ENCODE measurements at regions not wholly inside any gene's neighbourhood (a gene's known extent, or its start where the extent isn't known, plus 50 kb on each side); places are given as distances from the start of the nearest gene placed in this dataset.
A peak's percentile ranks its signal among the peaks of the same experiment; 100 is the strongest.
"Not testable (repeated sequence)": the region's sequence is repeated elsewhere in the genome, so short reads cannot be mapped to it uniquely, and the experiment has no call there.

- H3K27me3 ChIP-seq = no peaks in the 10 kb centered on the region
- WGBS, 2 donors (ENCODE audit: low coverage in 1 of 2) = 11 to 20% methylated on average over 1 of the region's 1 CpG
- no peaks in the 10 kb centered on the region for H3K36me3 ChIP-seq
- H3K4me1 ChIP-seq = peaks cover 0 to 6% (median 0%) of the 10 kb centered on the region in 3 donors
- peak overlapping the region in 3 of 4 donors; percentile 16 to 57 (median 55) for H3K27ac ChIP-seq
- no peak overlapping the region for H3K4me3 ChIP-seq
- peak; percentile 62 for ATAC-seq
- no peaks in the 10 kb centered on the region for H3K9me3 ChIP-seq
- TF ChIP-seq EP300 (IDR thresholded peaks at IDR 0.05) (no peak), POLR2AphosphoS5 (IDR thresholded peaks at IDR 0.05) (no peak), POLR2A (IDR thresholded peaks at IDR 0.05) (no peak)
- TF ChIP-seq, protein P1, sequence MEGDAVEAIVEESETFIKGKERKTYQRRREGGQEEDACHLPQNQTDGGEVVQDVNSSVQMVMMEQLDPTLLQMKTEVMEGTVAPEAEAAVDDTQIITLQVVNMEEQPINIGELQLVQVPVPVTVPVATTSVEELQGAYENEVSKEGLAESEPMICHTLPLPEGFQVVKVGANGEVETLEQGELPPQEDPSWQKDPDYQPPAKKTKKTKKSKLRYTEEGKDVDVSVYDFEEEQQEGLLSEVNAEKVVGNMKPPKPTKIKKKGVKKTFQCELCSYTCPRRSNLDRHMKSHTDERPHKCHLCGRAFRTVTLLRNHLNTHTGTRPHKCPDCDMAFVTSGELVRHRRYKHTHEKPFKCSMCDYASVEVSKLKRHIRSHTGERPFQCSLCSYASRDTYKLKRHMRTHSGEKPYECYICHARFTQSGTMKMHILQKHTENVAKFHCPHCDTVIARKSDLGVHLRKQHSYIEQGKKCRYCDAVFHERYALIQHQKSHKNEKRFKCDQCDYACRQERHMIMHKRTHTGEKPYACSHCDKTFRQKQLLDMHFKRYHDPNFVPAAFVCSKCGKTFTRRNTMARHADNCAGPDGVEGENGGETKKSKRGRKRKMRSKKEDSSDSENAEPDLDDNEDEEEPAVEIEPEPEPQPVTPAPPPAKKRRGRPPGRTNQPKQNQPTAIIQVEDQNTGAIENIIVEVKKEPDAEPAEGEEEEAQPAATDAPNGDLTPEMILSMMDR (IDR thresholded peaks at IDR 0.05) = no peak
Observed at GRCh38 chr6:148629181-148629580, 117.6 kb upstream of the UST start.

DNA sequence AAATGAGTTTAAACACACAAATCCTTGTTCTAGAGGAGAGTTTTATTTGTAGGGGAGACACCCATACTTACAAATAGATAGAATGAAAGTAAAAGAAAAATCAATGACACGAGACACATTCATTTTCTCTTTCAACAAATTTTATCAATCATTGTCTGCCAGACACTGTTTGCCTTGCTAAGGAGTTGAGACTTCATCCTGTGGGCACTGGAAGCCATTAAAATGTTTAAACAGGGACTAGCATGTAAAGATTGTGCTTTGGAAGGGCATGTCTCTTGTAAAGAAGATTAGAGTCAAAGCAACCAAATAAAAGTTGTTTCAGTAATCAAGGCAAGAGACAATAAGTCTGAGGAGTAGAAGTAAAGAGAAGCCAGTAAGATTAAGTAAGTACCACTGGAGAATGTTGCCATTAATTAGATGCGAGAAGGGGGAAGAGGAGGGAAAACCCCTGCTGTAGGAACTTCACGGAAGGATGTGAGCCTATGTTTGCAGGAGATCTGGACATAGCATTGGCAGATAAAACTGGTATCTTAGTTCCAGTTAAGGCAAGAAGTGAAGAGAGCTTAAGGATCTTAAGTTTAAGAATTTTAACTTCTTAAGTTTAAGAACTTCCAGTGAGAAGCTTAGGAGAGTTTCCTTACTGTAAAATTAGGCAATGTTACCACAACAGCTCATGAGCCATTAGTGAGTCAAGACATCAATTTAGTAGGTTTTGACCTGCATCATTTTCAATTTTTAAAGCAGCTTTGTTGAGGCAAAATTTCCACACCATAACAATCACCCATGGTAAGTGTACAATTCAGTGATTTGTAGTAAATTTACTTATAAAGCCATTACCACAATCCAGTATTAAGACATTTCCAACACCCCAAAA lies 117.0 kb upstream of the UST start:
- TF ChIP-seq EP300 (IDR thresholded peaks at IDR 0.05) (no peak), POLR2AphosphoS5 (IDR thresholded peaks at IDR 0.05) (no peak), POLR2A (IDR thresholded peaks at IDR 0.05) (no peak)
- TF ChIP-seq, protein P1 (IDR thresholded peaks at IDR 0.05) = no peak
- Histone ChIP-seq H3K27me3 (no peaks in the 10 kb centered on the region), H3K4me3 (no peak overlapping the region), H3K27ac (no peak overlapping the region), H3K4me1 (peaks cover 0 to 5% (median 0%) of the 10 kb centered on the region in 3 donors), H3K36me3 (no peaks in the 10 kb centered on the region), H3K9me3 (no peaks in the 10 kb centered on the region)
- no peak for ATAC-seq
- 75 to 91% methylated on average over 3 of the region's 3 CpGs for WGBS, 2 donors (ENCODE audit: low coverage in 1 of 2)

DNA sequence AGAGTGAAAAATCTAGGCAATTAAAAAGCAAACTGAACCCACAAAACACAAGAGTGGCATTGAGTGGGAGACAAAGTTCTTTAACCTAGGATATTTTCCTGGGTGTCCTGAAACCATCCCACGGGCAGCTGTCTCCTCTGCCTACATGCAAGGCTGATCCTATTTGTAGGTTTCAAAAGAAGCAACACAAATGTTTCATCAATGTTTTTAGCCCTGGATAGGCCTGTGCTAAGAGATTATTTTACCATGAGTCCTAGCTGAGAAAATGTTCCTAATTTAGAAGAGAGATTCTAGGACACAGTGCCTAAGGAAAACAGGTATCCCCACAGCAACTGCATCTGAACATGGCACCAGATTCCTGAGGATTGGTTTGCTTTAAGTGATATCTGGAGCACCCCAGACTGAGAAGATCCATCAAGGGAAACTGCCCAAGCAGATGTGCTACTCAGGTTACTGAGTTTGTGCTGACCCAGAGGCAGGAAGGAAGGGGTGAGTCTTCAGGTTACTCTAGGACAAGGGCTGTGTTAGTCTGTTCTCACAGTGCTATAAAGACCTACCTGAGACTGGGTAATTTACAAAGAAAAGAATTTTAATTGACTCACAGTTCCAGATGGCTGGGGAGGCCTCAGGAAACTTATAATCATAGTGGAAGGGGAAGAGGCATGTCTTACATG lies 111.6 kb upstream of the UST start:
- Histone ChIP-seq H3K4me1 (no peaks in the 10 kb centered on the region), H3K36me3 (no peaks in the 10 kb centered on the region), H3K9me3 (no peaks in the 10 kb centered on the region), H3K27ac (no peak overlapping the region), H3K4me3 (no peak overlapping the region), H3K27me3 (no peaks in the 10 kb centered on the region)
- no peak for ATAC-seq
- 82% methylated on average over 1 of the region's 1 CpG; no CpG with 5 or more reads in 1 of the 2 donors for WGBS, 2 donors (ENCODE audit: low coverage in 1 of 2)
- TF ChIP-seq POLR2A (IDR thresholded peaks at IDR 0.05) (no peak), POLR2AphosphoS5 (IDR thresholded peaks at IDR 0.05) (no peak), EP300 (IDR thresholded peaks at IDR 0.05) (no peak)
- TF ChIP-seq, protein P1 (IDR thresholded peaks at IDR 0.05) = no peak

DNA sequence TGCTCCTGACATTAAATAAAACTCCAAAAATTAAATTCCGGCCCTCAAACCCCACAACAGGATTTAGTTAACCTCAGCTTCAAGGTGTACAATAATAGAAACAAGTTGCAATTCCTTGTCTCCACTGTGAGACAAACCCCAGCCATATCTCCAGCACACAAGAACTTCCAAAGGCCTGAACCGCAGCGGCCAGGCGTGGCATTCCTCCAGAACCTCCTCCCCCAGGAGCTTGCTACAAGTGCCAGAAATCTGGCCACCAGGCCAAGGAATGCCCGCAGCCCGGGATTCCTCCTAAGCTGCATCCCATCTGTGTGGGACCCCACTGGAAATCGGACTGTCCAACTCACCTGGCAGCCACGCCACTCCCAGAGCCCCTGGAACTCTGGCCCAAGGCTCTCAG lies 105.0 kb upstream of the UST start:
- 77% methylated on average over 3 of the region's 8 CpGs; no CpG with 5 or more reads in 1 of the 2 donors for WGBS, 2 donors (ENCODE audit: low coverage in 1 of 2)
- H3K9me3 ChIP-seq, H3K4me1 ChIP-seq, H3K4me3 ChIP-seq, H3K27ac ChIP-seq, H3K27me3 ChIP-seq, H3K36me3 ChIP-seq, ATAC-seq: not testable (repeated sequence)

GRCh38 chr6:148643208-148643607 lies 103.6 kb upstream of the UST start:
- H3K27me3 ChIP-seq, ATAC-seq, H3K36me3 ChIP-seq, H3K4me1 ChIP-seq, H3K27ac ChIP-seq, H3K9me3 ChIP-seq, H3K4me3 ChIP-seq: not testable (repeated sequence)
- 50 to 81% methylated on average over 2 to 5 of the region's 5 CpGs for WGBS, 2 donors (ENCODE audit: low coverage in 1 of 2)

DNA sequence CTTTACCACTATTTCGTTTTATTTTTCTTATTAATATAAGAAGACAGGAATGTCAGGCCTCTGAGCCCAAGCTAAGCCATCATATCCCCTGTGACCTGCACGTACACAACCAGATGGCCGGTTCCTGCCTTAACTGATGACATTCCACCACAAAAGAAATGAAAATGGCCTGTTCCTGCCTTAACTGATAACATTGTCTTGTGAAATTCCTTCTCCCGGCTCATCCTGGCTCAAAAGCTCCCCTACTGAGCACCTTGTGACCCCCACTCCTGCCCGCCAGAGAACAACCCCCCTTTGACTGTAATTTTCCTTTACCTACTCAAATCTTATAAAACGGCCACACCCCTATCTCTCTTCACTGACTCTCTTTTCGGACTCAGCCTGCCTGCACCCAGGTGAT lies 101.8 kb upstream of the UST start:
- H3K4me1 ChIP-seq, H3K9me3 ChIP-seq, ATAC-seq, H3K4me3 ChIP-seq, H3K36me3 ChIP-seq, H3K27me3 ChIP-seq, H3K27ac ChIP-seq: not testable (repeated sequence)
- 74 to 76% methylated on average over 7 of the region's 7 CpGs for WGBS, 2 donors (ENCODE audit: low coverage in 1 of 2)
